ENCODE measurements at regions not wholly inside any gene's neighbourhood (a gene's known extent, or its start where the extent isn't known, plus 50 kb on each side); places are given as distances from the start of the nearest gene placed in this dataset.

- H3K27me3 ChIP-seq (ENCODE audit: control insufficient read depth in 1 of 2, insufficient read depth in 2 of 2, low read length in 2 of 2), result no peaks in the 10 kb centered on the region
- H3K79me2 ChIP-seq (ENCODE audit: insufficient read depth, low read length), result no peaks in the 10 kb centered on the region
- FAIRE-seq, result no peak
- H3K9ac ChIP-seq (ENCODE audit: insufficient read depth, low read depth, low read length), result no peak overlapping the region
- no peak overlapping the region for H2AFZ ChIP-seq (ENCODE audit: low read length)
- no peaks in the 10 kb centered on the region for H3K9me3 ChIP-seq (ENCODE audit: low read length)
- ATAC-seq, result peak; percentile 35; the same call in 1 of the 3 replicates
- TF ChIP-seq AKAP8 (CRISPR knock-in tag; IDR thresholded peaks at IDR 0.05) (no peak), CTCF (CRISPR knock-in tag; IDR thresholded peaks at IDR 0.05) (0 out of 2 replicates have a peak, but pooled peaks have one; percentile 6)
- H3K36me3 ChIP-seq (replicated peaks in 1 of 2; ENCODE audit: control insufficient read depth in 1 of 2, insufficient read depth in 2 of 2, low read length in 2 of 2), result no peaks in the 10 kb centered on the region
- POLR2A ChIA-PET, result no interaction called here
- intact Hi-C loops (cut with micrococcal nuclease; ENCODE audit: unreplicated experiment), result no loop called here
- CTCF ChIA-PET (ENCODE audit: low intra/inter-chr PET ratio, low total read pairs), result no interaction called here
- BruUV-seq (replicated peaks), result no TSS peak
- in situ Hi-C loops (cut with HindIII; ENCODE audit: extremely low pct_ligation_motif_present, low pct_unique_long_range_greater_than_20kb), result no loop called here
- H3K4me3 ChIP-seq (replicated peaks in 1 of 3; ENCODE audit: insufficient read depth in 1 of 3, low read depth in 2 of 3, low read length in 3 of 3), result no peak overlapping the region
- no peak overlapping the region for H3K4me2 ChIP-seq (ENCODE audit: low read depth, low read length)
- no peak overlapping the region for H3K27ac ChIP-seq (ENCODE audit: extremely low read length, insufficient read depth, low read length)
- H3K4me1 ChIP-seq (ENCODE audit: insufficient read depth, low read length), result no peaks in the 10 kb centered on the region
- no peaks in the 10 kb centered on the region for H4K20me1 ChIP-seq (ENCODE audit: insufficient read depth, low read length)
- DNase-seq (ENCODE audit: low spot score), result no peak
These were observed 525.2 kb downstream of the TNS1 start for GRCh38 chr2:217477583-217477982.

GRCh38 chr2:217475791-217476190, 527.0 kb downstream of the TNS1 start:
- ATAC-seq (no peak), FAIRE-seq (no peak), DNase-seq (ENCODE audit: low spot score) (no peak)
- ChIA-PET POLR2A (no interaction called here), CTCF (ENCODE audit: low intra/inter-chr PET ratio, low total read pairs) (no interaction called here)
- Histone ChIP-seq H3K4me1 (ENCODE audit: insufficient read depth, low read length) (no peaks in the 10 kb centered on the region), H3K36me3 (replicated peaks in 1 of 2; ENCODE audit: control insufficient read depth in 1 of 2, insufficient read depth in 2 of 2, low read length in 2 of 2) (no peaks in the 10 kb centered on the region), H4K20me1 (ENCODE audit: insufficient read depth, low read length) (no peaks in the 10 kb centered on the region), H3K27me3 (ENCODE audit: control insufficient read depth in 1 of 2, insufficient read depth in 2 of 2, low read length in 2 of 2) (no peaks in the 10 kb centered on the region), H3K9me3 (ENCODE audit: low read length) (no peaks in the 10 kb centered on the region), H3K4me3 (replicated peaks in 1 of 3; ENCODE audit: insufficient read depth in 1 of 3, low read depth in 2 of 3, low read length in 3 of 3) (no peak overlapping the region), H2AFZ (ENCODE audit: low read length) (no peak overlapping the region), H3K9ac (ENCODE audit: insufficient read depth, low read depth, low read length) (no peak overlapping the region), H3K79me2 (ENCODE audit: insufficient read depth, low read length) (no peaks in the 10 kb centered on the region), H3K4me2 (ENCODE audit: low read depth, low read length) (no peak overlapping the region), H3K27ac (ENCODE audit: extremely low read length, insufficient read depth, low read length) (no peak overlapping the region)
- WGBS (ENCODE audit: low lambda C conversion rate), result 42% methylated on average over 4 of the region's 4 CpGs
- intact Hi-C loops (cut with micrococcal nuclease; ENCODE audit: unreplicated experiment), result no loop called here
- no TSS peak for BruUV-seq (replicated peaks)
- in situ Hi-C loops (cut with HindIII; ENCODE audit: extremely low pct_ligation_motif_present, low pct_unique_long_range_greater_than_20kb), result no loop called here
- TF ChIP-seq SRSF9 (IDR thresholded peaks at IDR 0.05; ENCODE audit: borderline replicate concordance, insufficient read depth, low read depth, low read length, poor library complexity, severe bottlenecking), result no peak
- TF ChIP-seq ZSCAN5A (CRISPR knock-in tag; IDR thresholded peaks at IDR 0.05; ENCODE audit: borderline replicate concordance), result no peak
- no peak for TF ChIP-seq SSRP1 (CRISPR knock-in tag; IDR thresholded peaks at IDR 0.05)
- TF ChIP-seq ELK4 (CRISPR knock-in tag; IDR thresholded peaks at IDR 0.05; ENCODE audit: borderline replicate concordance), result no peak
- TF ChIP-seq ATF4 (CRISPR knock-in tag; IDR thresholded peaks at IDR 0.05), result no peak
- TF ChIP-seq ZNF350 (CRISPR knock-in tag; IDR thresholded peaks at IDR 0.05; ENCODE audit: borderline replicate concordance, low read depth), result no peak
- no peak for TF ChIP-seq PHF5A (CRISPR knock-in tag; IDR thresholded peaks at IDR 0.05; ENCODE audit: low read depth, unreplicated experiment)
- no peak for TF ChIP-seq ZNF496 (CRISPR knock-in tag; IDR thresholded peaks at IDR 0.05; ENCODE audit: insufficient replicate concordance)
- TF ChIP-seq FLYWCH1 (CRISPR knock-in tag; IDR thresholded peaks at IDR 0.05), result no peak
- no peak for TF ChIP-seq MLX (CRISPR knock-in tag; IDR thresholded peaks at IDR 0.05)
- TF ChIP-seq SMYD3 (CRISPR knock-in tag; IDR thresholded peaks at IDR 0.05), result no peak
